Superior temporal gyrus (tissue), 1 donor: ENCODE measurements at regions not wholly inside any gene's neighbourhood (a gene's known extent, or its start where the extent isn't known, plus 50 kb on each side); places are given as distances from the start of the nearest gene placed in this dataset.

ENCODE experiments used
- DNase-seq: peaks from one replicate; pipeline ENCODE4 v3.0.0-alpha.2; 2016; ENCODE audit errors: extremely low spot score

- no peak for DNase-seq
Measured at GRCh38 chr11:30740091-30740490, 153.9 kb upstream of the MPPED2 start.

- DNase-seq, result no peak
Measured at GRCh38 chr11:30735946-30736345, 149.8 kb upstream of the MPPED2 start.

- DNase-seq, result no peak
Measured at GRCh38 chr11:30733748-30734147, 147.6 kb upstream of the MPPED2 start.

GRCh38 chr11:30730011-30730410 is 143.9 kb upstream of the MPPED2 start:
- DNase-seq, result no peak

GRCh38 chr11:30729187-30729713 is 143.1 kb upstream of the MPPED2 start:
- DNase-seq, result no peak

- no peak for DNase-seq
Measured at GRCh38 chr11:30725645-30726195, 139.6 kb upstream of the MPPED2 start.

GRCh38 chr11:30724274-30724673 is 138.1 kb upstream of the MPPED2 start:
- DNase-seq, result no peak

- DNase-seq, result no peak
Measured at GRCh38 chr11:30719371-30719770, 133.2 kb upstream of the MPPED2 start.

- DNase-seq, result no peak
Measured at GRCh38 chr11:30717641-30718040, 131.5 kb upstream of the MPPED2 start.

GRCh38 chr11:30717009-30717408 is 130.9 kb upstream of the MPPED2 start:
- no peak for DNase-seq

- DNase-seq, result no peak
Measured at GRCh38 chr11:30712749-30713148, 126.6 kb upstream of the MPPED2 start.

GRCh38 chr11:30710221-30710620 is 124.1 kb upstream of the MPPED2 start:
- no peak for DNase-seq

- no peak for DNase-seq
Measured at GRCh38 chr11:30707110-30707509, 121.0 kb upstream of the MPPED2 start.

GRCh38 chr11:30705913-30706675 is 119.9 kb upstream of the MPPED2 start:
- DNase-seq, result no peak

- no peak for DNase-seq
Measured at GRCh38 chr11:30698425-30698824, 112.3 kb upstream of the MPPED2 start.

- no peak for DNase-seq
Measured at GRCh38 chr11:30697032-30697431, 110.9 kb upstream of the MPPED2 start.

- no peak for DNase-seq
Measured at GRCh38 chr11:30684772-30685171, 98.6 kb upstream of the MPPED2 start.

GRCh38 chr11:30683176-30683575 is 97.0 kb upstream of the MPPED2 start:
- no peak for DNase-seq

- no peak for DNase-seq
Measured at GRCh38 chr11:30666817-30667216, 80.7 kb upstream of the MPPED2 start.

- DNase-seq, result no peak
Measured at GRCh38 chr11:30665067-30665466, 78.9 kb upstream of the MPPED2 start.

- no peak for DNase-seq
Measured at GRCh38 chr11:30653606-30654005, 67.5 kb upstream of the MPPED2 start.

GRCh38 chr11:30652801-30653200 is 66.6 kb upstream of the MPPED2 start:
- no peak for DNase-seq

- peak; percentile 24 for DNase-seq
Measured at GRCh38 chr11:30650266-30650665, 64.1 kb upstream of the MPPED2 start.
